Esophagus muscularis mucosa (tissue), 4 donors: ENCODE measurements at regions not wholly inside any gene's neighbourhood (a gene's known extent, or its start where the extent isn't known, plus 50 kb on each side); places are given as distances from the start of the nearest gene placed in this dataset.

ENCODE experiments used
- DNase-seq: peaks from one replicate; pipeline ENCODE4 v3.0.0-alpha.2; 2017; ENCODE audit errors: extremely low spot score
- H3K27ac ChIP-seq, 4 donors: fragments of 200-600 bp; sonication (generic); replicated peaks in 1 of 4; 1 replicate in 3 of 4; 2 replicates in 1 of 4; pipeline ENCODE4 v1.5.1; 2016 to 2019; ENCODE audit warnings: mild to moderate bottlenecking in 1 of 4
- H3K27me3 ChIP-seq, 4 donors: fragments of 200-600 bp; sonication (generic); one replicate each; pipeline versions ENCODE4 v1.5.1 to v1.6.0; 2016 to 2019
- H3K36me3 ChIP-seq, 4 donors: fragments of 200-600 bp; sonication (generic); one replicate each; pipeline ENCODE4 v1.5.1; 2016 to 2019
- H3K4me1 ChIP-seq, 4 donors: fragments of 200-600 bp; sonication (generic); one replicate each; pipeline ENCODE4 v1.5.1; 2016 to 2019
- H3K4me3 ChIP-seq, 4 donors: fragments of 200-600 bp; sonication (generic); 1 replicate in 2 of 4; 2 replicates in 2 of 4; pipeline ENCODE4 v1.5.1; 2016 to 2019; ENCODE audit warnings: mild to moderate bottlenecking in 4 of 4, moderate library complexity in 1 of 4
- H3K9me3 ChIP-seq, 4 donors: fragments of 200-600 bp; sonication (generic); 1 replicate in 3 of 4; 2 replicates in 1 of 4; pipeline ENCODE4 v1.5.1; 2016 to 2019
- EP300 ChIP-seq: sonication (generic); formaldehyde crosslinking; IDR thresholded peaks from one replicate; pipeline ENCODE4 v1.6.1; 2017; ENCODE audit warnings: antibody characterized with exemption
- POLR2A ChIP-seq: fragments of 450-650 bp; IDR thresholded peaks from one replicate; pipeline ENCODE4 v1.6.1; 2017; ENCODE audit warnings: antibody characterized with exemption, moderate library complexity, mild to moderate bottlenecking, low read depth
- POLR2AphosphoS5 ChIP-seq, 2 donors: sonication (generic); formaldehyde crosslinking; IDR thresholded peaks; one replicate each; pipeline ENCODE4 v1.6.1; 2017; ENCODE audit warnings: antibody characterized with exemption in 2 of 2
- WGBS: methylation state at CpG from one replicate; pipeline ENCODE4 v1.1.5; 2018; 5-methylcytosine and 5-hydroxymethylcytosine counted together
- intact Hi-C: fragments of 100-400 bp; cut with DNase I; formaldehyde crosslinking; loops from one replicate; pipeline ENCODE4 v1.15.1; 2023
- small RNA-seq, 3 donors: library from RNA; depleted of rRNA; stranded (forward); fragments of <200 nt; gene quantifications; one replicate each; pipeline ENCODE3, GENCODE V24; 2016
- TF ChIP-seq, protein P1 (sequence below), 3 experiments: fragments of 200-600 bp in 2 of 3; fragments of 450-650 bp in 1 of 3; sonication (generic) in 2 of 3; IDR thresholded peaks; one replicate each; pipeline ENCODE4 v1.5.1; 2017 to 2019; ENCODE audit warnings: antibody characterized with exemption in 3 of 3, mild to moderate bottlenecking in 2 of 3, moderate library complexity in 1 of 3

DNA sequence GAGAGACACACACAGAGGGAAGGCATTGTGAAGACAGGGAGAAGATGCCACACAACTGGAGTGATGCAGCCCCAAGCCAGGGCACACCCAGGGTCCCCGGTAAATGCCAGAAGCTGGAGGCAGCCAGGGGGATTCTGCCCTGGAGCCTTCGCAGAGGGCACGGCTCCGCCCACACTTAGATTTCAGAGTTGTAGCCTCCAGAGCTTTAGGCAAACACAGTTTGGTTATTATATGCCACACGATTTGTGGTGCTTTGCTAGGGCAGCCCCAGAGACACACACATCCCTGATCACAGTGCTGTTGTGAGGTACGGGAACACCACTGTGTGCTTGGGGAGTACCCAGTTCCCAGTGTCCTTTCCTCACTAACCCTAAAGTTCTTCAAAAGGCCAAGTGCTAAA, 280.6 kb downstream of the SMOC2 start:
- Histone ChIP-seq H3K4me1 (no peaks in the 10 kb centered on the region), H3K9me3 (peaks cover 0 to 6% (median 0%) of the 10 kb centered on the region in 4 donors), H3K36me3 (no peaks in the 10 kb centered on the region), H3K27ac (no peak overlapping the region), H3K27me3 (peaks cover 0 to 4% (median 0%) of the 10 kb centered on the region in 4 donors), H3K4me3 (no peak overlapping the region)
- DNase-seq, result peak; percentile 70
- 75% methylated on average over 4 of the region's 6 CpGs for WGBS
- intact Hi-C loops, result no loop called here
- TF ChIP-seq, protein P1, sequence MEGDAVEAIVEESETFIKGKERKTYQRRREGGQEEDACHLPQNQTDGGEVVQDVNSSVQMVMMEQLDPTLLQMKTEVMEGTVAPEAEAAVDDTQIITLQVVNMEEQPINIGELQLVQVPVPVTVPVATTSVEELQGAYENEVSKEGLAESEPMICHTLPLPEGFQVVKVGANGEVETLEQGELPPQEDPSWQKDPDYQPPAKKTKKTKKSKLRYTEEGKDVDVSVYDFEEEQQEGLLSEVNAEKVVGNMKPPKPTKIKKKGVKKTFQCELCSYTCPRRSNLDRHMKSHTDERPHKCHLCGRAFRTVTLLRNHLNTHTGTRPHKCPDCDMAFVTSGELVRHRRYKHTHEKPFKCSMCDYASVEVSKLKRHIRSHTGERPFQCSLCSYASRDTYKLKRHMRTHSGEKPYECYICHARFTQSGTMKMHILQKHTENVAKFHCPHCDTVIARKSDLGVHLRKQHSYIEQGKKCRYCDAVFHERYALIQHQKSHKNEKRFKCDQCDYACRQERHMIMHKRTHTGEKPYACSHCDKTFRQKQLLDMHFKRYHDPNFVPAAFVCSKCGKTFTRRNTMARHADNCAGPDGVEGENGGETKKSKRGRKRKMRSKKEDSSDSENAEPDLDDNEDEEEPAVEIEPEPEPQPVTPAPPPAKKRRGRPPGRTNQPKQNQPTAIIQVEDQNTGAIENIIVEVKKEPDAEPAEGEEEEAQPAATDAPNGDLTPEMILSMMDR (IDR thresholded peaks at IDR 0.05), result no peak
- TF ChIP-seq POLR2AphosphoS5 (IDR thresholded peaks at IDR 0.05) (no peak), POLR2A (no peak), EP300 (no peak)

DNA sequence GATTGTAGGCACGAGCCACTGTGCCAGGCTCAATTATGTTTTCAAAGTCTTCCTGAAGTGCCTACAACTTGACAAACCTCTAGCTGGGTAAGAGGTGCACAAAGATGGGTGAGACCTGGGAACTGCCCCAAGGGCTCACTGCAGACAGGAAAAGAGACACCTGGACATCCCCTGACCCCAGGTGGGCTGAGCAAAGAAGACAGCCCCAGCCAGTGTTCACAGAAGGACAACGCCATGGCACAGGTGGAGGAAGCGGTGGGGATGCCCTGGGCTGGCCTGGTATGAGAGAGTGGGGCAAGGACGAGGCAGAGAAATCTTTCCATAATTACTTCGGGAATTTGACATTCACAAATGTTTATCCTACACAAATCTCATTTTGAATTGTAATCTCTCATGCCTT, 278.9 kb downstream of the SMOC2 start:
- intact Hi-C loops, result no loop called here
- H3K4me1 ChIP-seq, result no peaks in the 10 kb centered on the region
- DNase-seq, result peak; percentile 82
- TF ChIP-seq EP300, result no peak
- no peak for TF ChIP-seq POLR2AphosphoS5 (IDR thresholded peaks at IDR 0.05)
- no peak for TF ChIP-seq POLR2A
- TF ChIP-seq, protein P1 (IDR thresholded peaks at IDR 0.05), result no peak
- H3K27me3 ChIP-seq, result peaks cover 0 to 4% (median 0%) of the 10 kb centered on the region in 4 donors
- H3K27ac ChIP-seq, result no peak overlapping the region
- peaks cover 0 to 6% (median 0%) of the 10 kb centered on the region in 4 donors for H3K9me3 ChIP-seq
- 75% methylated on average over 4 of the region's 5 CpGs for WGBS
- H3K36me3 ChIP-seq, result no peaks in the 10 kb centered on the region
- H3K4me3 ChIP-seq, result no peak overlapping the region

DNA sequence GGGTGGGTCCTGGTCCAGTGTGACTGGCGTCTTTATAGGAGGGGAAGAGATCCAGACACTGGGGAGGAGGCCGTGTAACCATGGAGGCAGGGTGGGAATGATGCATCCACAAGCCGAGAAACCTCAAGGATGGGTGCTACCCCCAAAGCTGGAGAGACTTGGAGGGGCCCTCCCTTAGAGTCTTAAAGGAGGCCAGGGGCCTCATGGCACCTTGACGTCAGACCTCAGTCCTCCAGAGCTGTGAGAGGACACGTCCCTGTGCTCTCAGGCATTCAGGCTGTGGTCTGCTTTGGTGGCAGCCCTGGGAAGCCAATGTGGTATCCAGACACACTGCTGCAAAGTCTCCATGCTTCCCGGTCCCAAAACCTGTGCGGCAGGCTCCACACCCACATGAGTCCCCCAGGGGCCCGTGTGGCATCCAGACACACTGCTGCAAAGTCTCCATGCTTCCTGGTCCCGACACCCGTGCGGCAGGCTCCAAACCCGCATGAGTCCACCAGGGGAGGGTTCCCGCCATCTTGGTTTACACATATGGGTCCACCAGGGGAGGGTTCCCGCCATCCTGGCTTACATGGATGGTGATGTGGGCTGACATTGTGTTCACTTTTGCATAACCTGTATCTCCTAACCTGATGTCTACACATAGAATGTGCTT, 278.0 kb downstream of the SMOC2 start:
- H3K27me3 ChIP-seq, result no peaks in the 10 kb centered on the region
- peak; percentile 90 for DNase-seq
- no peak overlapping the region for H3K27ac ChIP-seq
- TF ChIP-seq, protein P1 (IDR thresholded peaks at IDR 0.05), result no peak
- no peak for TF ChIP-seq EP300
- no peak for TF ChIP-seq POLR2AphosphoS5 (IDR thresholded peaks at IDR 0.05)
- TF ChIP-seq POLR2A, result no peak
- intact Hi-C loops, result no loop called here
- no peak overlapping the region for H3K4me3 ChIP-seq
- no peaks in the 10 kb centered on the region for H3K4me1 ChIP-seq
- 91% methylated on average over 5 of the region's 14 CpGs for whole genome bisulfite sequencing
- H3K9me3 ChIP-seq, result peaks cover 0 to under 1% (median 0%) of the 10 kb centered on the region in 4 donors
- H3K36me3 ChIP-seq, result no peaks in the 10 kb centered on the region

Small RNA genes in the stretch of these regions (small RNA-seq; reads per million reads assigned to genes)
- 0 reads per million in 3 donors for gene AL513210.1
